H1 (cell line): ENCODE measurements at regions not wholly inside any gene's neighbourhood (a gene's known extent, or its start where the extent isn't known, plus 50 kb on each side); places are given as distances from the start of the nearest gene placed in this dataset.

Experiments
- ASH2L ChIP-seq: fragments of 200-600, 300-600 bp; sonication (generic); IDR thresholded peaks from one replicate; pipeline ENCODE4 v1.7.1; 2017; ENCODE audit warnings: low read length
- EP300 ChIP-seq, 2 experiments: IDR thresholded peaks; 1 replicate in 1 of 2; 2 replicates in 1 of 2; pipeline ENCODE4 v1.6.1; 2011 to 2012; ENCODE audit warnings: low read depth in 2 of 2, low read length in 2 of 2, mild to moderate bottlenecking in 2 of 2, borderline replicate concordance in 1 of 2, inconsistent platforms in 1 of 2, moderate library complexity in 1 of 2
- GTF2F1 ChIP-seq: IDR thresholded peaks from 2 replicates; pipeline ENCODE4 v1.6.1; 2012; ENCODE audit warnings: low read depth, low read length, improper control_type of control experiment, borderline replicate concordance
- HDAC2 ChIP-seq, 2 experiments: fragments of 300-600 bp in 1 of 2; sonication (generic) in 1 of 2; IDR thresholded peaks; 2 replicates each; pipeline ENCODE4 v1.6.1; 2011 to 2012; ENCODE audit warnings: low read depth in 2 of 2, low read length in 2 of 2, mild to moderate bottlenecking in 2 of 2, moderate library complexity in 2 of 2, borderline replicate concordance in 1 of 2, inconsistent platforms in 1 of 2
- RBBP5 ChIP-seq: IDR thresholded peaks from 2 replicates; pipeline ENCODE4 v1.7.1; 2012; ENCODE audit warnings: low read depth, mild to moderate bottlenecking, inconsistent platforms, low read length, moderate library complexity, borderline replicate concordance
- RFX5 ChIP-seq: IDR thresholded peaks from 2 replicates; pipeline ENCODE4 v1.6.1; 2011; ENCODE audit warnings: low read depth, low read length, improper control_type of control experiment, borderline replicate concordance
- SAP30 ChIP-seq: fragments of 300-600 bp; sonication (generic); IDR thresholded peaks from 2 replicates; pipeline ENCODE4 v1.7.1; 2012; ENCODE audit warnings: low read length, moderate library complexity, mild to moderate bottlenecking, inconsistent platforms; ENCODE audit not compliant: insufficient read depth, insufficient replicate concordance
- SP1 ChIP-seq: IDR thresholded peaks from 2 replicates; pipeline ENCODE4 v1.6.1; 2011; ENCODE audit warnings: low read depth, low read length
- ZNF274 ChIP-seq: IDR thresholded peaks from 2 replicates; pipeline ENCODE4 v1.7.0; 2012; ENCODE audit warnings: low read length, borderline replicate concordance; ENCODE audit errors: extremely low read depth
- TF ChIP-seq, protein P1 (sequence below): fragments of 300-600 bp; sonication (generic); IDR thresholded peaks from 2 replicates; pipeline ENCODE4 v1.7.1; 2012; ENCODE audit warnings: low read length, moderate library complexity, mild to moderate bottlenecking, inconsistent platforms; ENCODE audit not compliant: insufficient replicate concordance
- TF ChIP-seq, protein P2 (sequence below): IDR thresholded peaks from 2 replicates; pipeline ENCODE4 v1.6.1; 2012; ENCODE audit warnings: inconsistent platforms

DNA sequence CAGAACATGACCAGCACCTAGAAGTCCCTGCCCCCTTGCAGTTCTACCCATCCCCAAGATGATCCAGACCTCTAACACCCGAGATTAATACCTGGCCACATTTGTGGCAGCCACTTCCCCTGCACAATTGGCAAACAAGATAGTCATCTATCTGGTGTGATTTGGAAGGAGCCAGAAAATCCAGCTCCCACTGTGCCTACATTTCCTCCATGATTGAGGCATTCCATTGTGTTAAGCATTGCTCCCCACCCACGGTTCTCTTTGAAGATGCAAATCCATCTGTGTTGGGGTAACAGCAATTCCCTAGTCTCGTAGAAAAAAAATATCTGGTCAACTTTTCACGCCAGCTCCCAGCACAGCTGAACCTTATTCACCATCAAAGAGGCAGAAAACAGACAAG, 405.0 kb downstream of the BCOR start (continued):
- TF ChIP-seq, protein P1, sequence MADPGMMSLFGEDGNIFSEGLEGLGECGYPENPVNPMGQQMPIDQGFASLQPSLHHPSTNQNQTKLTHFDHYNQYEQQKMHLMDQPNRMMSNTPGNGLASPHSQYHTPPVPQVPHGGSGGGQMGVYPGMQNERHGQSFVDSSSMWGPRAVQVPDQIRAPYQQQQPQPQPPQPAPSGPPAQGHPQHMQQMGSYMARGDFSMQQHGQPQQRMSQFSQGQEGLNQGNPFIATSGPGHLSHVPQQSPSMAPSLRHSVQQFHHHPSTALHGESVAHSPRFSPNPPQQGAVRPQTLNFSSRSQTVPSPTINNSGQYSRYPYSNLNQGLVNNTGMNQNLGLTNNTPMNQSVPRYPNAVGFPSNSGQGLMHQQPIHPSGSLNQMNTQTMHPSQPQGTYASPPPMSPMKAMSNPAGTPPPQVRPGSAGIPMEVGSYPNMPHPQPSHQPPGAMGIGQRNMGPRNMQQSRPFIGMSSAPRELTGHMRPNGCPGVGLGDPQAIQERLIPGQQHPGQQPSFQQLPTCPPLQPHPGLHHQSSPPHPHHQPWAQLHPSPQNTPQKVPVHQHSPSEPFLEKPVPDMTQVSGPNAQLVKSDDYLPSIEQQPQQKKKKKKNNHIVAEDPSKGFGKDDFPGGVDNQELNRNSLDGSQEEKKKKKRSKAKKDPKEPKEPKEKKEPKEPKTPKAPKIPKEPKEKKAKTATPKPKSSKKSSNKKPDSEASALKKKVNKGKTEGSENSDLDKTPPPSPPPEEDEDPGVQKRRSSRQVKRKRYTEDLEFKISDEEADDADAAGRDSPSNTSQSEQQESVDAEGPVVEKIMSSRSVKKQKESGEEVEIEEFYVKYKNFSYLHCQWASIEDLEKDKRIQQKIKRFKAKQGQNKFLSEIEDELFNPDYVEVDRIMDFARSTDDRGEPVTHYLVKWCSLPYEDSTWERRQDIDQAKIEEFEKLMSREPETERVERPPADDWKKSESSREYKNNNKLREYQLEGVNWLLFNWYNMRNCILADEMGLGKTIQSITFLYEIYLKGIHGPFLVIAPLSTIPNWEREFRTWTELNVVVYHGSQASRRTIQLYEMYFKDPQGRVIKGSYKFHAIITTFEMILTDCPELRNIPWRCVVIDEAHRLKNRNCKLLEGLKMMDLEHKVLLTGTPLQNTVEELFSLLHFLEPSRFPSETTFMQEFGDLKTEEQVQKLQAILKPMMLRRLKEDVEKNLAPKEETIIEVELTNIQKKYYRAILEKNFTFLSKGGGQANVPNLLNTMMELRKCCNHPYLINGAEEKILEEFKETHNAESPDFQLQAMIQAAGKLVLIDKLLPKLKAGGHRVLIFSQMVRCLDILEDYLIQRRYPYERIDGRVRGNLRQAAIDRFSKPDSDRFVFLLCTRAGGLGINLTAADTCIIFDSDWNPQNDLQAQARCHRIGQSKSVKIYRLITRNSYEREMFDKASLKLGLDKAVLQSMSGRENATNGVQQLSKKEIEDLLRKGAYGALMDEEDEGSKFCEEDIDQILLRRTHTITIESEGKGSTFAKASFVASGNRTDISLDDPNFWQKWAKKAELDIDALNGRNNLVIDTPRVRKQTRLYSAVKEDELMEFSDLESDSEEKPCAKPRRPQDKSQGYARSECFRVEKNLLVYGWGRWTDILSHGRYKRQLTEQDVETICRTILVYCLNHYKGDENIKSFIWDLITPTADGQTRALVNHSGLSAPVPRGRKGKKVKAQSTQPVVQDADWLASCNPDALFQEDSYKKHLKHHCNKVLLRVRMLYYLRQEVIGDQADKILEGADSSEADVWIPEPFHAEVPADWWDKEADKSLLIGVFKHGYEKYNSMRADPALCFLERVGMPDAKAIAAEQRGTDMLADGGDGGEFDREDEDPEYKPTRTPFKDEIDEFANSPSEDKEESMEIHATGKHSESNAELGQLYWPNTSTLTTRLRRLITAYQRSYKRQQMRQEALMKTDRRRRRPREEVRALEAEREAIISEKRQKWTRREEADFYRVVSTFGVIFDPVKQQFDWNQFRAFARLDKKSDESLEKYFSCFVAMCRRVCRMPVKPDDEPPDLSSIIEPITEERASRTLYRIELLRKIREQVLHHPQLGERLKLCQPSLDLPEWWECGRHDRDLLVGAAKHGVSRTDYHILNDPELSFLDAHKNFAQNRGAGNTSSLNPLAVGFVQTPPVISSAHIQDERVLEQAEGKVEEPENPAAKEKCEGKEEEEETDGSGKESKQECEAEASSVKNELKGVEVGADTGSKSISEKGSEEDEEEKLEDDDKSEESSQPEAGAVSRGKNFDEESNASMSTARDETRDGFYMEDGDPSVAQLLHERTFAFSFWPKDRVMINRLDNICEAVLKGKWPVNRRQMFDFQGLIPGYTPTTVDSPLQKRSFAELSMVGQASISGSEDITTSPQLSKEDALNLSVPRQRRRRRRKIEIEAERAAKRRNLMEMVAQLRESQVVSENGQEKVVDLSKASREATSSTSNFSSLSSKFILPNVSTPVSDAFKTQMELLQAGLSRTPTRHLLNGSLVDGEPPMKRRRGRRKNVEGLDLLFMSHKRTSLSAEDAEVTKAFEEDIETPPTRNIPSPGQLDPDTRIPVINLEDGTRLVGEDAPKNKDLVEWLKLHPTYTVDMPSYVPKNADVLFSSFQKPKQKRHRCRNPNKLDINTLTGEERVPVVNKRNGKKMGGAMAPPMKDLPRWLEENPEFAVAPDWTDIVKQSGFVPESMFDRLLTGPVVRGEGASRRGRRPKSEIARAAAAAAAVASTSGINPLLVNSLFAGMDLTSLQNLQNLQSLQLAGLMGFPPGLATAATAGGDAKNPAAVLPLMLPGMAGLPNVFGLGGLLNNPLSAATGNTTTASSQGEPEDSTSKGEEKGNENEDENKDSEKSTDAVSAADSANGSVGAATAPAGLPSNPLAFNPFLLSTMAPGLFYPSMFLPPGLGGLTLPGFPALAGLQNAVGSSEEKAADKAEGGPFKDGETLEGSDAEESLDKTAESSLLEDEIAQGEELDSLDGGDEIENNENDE = no peak
- TF ChIP-seq HDAC2 (IDR thresholded peaks at IDR 0.05; ENCODE audit: borderline replicate concordance in 1 of 2, low read depth in 2 of 2, low read length in 2 of 2) = no peak
- TF ChIP-seq EP300 (IDR thresholded peaks at IDR 0.05; ENCODE audit: borderline replicate concordance in 1 of 2, low read depth in 2 of 2, low read length in 2 of 2) = no peak
- TF ChIP-seq, protein P2, sequence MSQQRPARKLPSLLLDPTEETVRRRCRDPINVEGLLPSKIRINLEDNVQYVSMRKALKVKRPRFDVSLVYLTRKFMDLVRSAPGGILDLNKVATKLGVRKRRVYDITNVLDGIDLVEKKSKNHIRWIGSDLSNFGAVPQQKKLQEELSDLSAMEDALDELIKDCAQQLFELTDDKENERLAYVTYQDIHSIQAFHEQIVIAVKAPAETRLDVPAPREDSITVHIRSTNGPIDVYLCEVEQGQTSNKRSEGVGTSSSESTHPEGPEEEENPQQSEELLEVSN = no peak
- TF ChIP-seq SP1 = no peak
- TF ChIP-seq ASH2L = no peak
- TF ChIP-seq SAP30 = no peak
- TF ChIP-seq GTF2F1 = no peak
- no peak for TF ChIP-seq RFX5
- TF ChIP-seq ZNF274 = no peak
- TF ChIP-seq RBBP5 = no peak
